Stimulated activated CD8-positive, alpha-beta memory T cell treated with anti-CD3 and anti-CD28 coated beads, Interleukin-12 subunit alpha, Interleukin-12 subunit beta, amount 100 ng/mL, for 24 hours (primary cell): ENCODE measurements at regions not wholly inside any gene's neighbourhood (a gene's known extent, or its start where the extent isn't known, plus 50 kb on each side); places are given as distances from the start of the nearest gene placed in this dataset.

ENCODE experiments used
- DNase-seq: peaks from one replicate; pipeline ENCODE4 v3.0.0-alpha.2; 2020; ENCODE audit errors: extremely low read depth

GRCh38 chr3:31452495-31453106, 80.1 kb upstream of the STT3B start:
- no peak for DNase-seq

GRCh38 chr3:31453430-31453829, 79.3 kb upstream of the STT3B start:
- DNase-seq = no peak

GRCh38 chr3:31455524-31455923, 77.2 kb upstream of the STT3B start:
- no peak for DNase-seq

- DNase-seq = no peak
Measured at GRCh38 chr3:31456373-31456772, 76.4 kb upstream of the STT3B start.

- DNase-seq = no peak
Measured at GRCh38 chr3:31461426-31461825, 71.3 kb upstream of the STT3B start.

- no peak for DNase-seq
Measured at GRCh38 chr3:31462050-31462569, 70.6 kb upstream of the STT3B start.

- DNase-seq = no peak
Measured at GRCh38 chr3:31465999-31466398, 66.7 kb upstream of the STT3B start.

GRCh38 chr3:31466866-31467265, 65.9 kb upstream of the STT3B start:
- no peak for DNase-seq

- no peak for DNase-seq
Measured at GRCh38 chr3:31468433-31468832, 64.3 kb upstream of the STT3B start.

- no peak for DNase-seq
Measured at GRCh38 chr3:31469385-31469784, 63.3 kb upstream of the STT3B start.

GRCh38 chr3:31472479-31473390, 60.0 kb upstream of the STT3B start:
- DNase-seq = no peak

GRCh38 chr3:31476209-31476608, 56.5 kb upstream of the STT3B start:
- no peak for DNase-seq

GRCh38 chr3:31479431-31479830, 53.3 kb upstream of the STT3B start:
- no peak for DNase-seq

GRCh38 chr3:31481697-31482096, 51.0 kb upstream of the STT3B start:
- no peak for DNase-seq

GRCh38 chr3:31482493-31483200, 50.1 kb upstream of the STT3B start:
- DNase-seq = no peak
